ENCODE measurements at regions not wholly inside any gene's neighbourhood (a gene's known extent, or its start where the extent isn't known, plus 50 kb on each side); places are given as distances from the start of the nearest gene placed in this dataset.

DNA sequence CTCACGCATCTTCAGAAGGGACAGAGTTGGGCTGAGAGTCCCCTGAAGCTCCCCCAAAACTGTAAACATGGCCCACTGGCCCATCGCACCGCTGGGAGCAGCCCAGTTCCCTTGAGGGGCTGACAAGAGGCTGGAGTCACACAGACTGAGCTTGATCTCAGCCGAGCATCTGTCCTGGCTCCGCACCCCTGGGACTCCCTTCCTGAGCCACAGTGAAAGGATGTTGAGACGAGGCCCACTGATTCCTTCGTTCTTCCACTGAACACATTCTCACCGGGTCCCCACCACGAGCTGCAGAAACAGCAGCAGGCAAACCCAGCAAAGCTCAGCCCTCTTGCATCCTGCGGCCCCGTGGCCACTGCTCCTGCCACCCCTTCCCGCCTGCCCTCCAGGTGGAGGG is 145.9 kb upstream of the CIBAR2 start:
- no peak for DNase-seq

DNA sequence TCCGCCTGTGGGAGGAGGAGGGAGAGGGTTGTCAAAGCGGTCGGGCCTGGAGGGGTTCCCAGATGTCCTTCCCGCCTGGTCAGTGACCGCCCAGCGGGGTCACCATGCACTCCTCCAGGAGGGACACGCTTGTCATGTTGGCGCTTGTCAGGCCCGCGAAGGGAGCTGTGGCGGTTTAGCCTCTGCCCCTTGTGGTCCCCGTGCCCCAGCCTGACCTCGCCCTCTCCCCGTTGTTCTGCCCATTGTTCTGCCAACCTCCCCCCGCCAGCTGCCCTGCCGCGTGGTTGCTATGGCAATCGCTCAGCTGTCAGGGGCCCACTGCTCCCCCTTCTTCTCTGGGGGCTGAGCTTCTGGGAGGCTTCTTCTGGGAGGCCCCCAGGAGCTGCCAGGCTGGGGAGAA is 146.4 kb upstream of the CIBAR2 start:
- no peak for DNase-seq

DNA sequence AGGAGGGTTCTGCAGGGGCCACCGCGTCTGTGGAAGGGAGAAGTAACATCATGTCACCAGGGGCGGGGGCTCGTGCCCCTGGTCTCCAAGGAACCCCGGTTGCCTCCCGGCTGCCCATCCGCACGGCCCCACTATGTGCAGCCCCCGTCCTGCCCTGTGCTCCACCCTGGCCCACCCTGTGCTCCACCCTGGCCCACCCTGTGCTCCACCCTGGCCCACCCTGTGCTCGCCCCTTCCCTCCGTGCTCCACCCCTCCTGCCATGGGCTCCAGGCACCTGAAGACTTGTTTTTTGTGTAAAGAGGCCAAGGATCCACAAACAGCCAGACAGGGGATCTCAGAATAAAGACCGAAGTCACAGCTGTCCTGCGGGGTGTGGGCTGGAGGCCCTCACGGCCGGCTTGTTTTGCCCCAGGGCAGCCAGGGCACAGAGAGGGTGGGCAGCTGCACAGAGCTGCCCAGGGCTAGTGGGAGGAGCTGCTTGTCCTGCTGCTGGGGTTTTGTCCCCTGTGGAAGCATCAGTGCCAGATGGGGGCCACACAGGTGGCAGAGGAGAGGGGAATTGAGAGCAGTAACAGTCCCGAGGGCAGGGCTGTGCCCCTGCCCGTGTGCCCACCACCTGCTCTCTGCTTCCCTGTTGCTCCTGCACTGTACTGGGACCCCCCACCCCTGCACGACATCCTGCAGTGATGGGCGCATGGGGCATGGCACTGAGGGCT is 147.0 kb upstream of the CIBAR2 start:
- DNase-seq, result no peak

DNA sequence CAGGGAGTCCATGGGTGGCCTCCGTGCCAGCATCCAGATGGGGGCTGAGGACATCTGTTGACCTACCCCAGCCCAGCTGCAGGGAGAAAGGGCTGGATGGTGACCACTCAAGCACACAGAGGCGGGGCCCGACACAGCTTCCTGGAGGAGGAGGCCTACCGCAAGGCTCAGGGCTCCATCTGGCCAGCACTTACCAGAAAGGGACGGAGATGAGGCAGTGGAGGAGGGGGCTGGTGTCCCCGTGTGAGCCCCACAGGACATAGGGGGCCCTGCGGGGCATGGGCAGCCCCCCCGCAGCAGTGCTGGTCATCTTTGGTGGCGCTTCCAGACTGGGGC is 147.5 kb upstream of the CIBAR2 start:
- no peak for DNase-seq

DNA sequence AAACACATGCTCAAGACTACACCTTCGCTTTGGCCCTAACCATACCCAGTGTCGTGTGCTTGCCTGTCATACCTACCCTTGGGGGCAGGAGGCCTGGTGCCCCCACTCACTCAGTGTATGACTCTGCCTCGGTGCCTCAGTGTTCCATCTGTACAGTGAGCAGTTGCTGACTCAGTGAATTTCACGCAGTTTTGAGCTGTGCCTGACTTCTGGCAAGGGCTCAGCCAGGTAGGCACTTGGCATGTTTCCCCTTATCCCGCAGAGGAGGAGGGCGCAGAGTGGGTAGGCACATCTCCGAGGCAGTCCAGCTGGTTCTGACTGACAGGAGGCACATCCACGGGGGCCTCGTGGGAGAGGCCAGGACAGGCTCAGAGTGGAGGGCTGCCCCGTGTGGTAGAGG is 148.9 kb upstream of the CIBAR2 start:
- no peak for DNase-seq

DNA sequence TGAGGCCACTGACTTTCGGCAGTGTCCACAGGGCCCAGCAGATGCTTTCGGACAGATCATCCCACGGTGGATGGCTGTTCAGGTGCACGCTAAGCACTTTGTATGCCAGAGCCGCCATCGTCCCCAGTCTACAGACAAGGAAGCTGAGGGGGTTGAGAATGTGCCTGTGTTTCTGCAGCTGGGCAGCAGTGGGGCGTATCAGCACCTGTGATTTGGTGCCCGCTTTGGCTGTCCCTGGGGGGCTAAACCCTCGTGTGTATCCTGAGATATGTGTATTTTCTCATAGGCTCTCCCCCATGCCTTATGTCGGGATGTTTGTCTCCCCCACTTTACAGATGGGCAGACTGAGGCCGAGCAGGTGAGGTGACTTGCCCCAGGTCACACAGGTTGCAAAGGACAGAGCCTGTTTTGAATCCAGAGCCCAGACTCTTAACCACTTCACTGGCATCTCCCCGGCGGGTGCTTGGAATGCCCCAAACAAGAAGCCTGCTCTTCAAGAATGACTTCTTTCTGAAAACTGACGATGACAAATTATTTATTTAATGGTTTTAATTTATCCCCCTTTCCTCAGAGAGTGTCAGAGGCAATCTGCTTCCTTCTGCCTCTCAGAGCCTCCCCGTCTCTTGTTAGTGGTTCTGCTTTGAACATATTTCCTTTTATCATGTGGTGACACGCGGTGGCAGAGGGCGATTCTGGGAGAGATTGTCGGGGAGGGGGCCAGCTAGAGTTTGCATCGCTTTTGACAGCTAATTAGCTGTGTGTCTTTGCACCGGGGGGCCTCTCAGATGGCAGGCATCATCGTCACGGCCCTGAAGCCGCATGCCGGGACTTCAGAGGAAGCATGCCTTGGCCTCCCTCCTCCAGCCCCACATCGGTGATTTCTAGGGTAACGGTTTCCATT is 149.6 kb upstream of the CIBAR2 start:
- no peak for DNase-seq

DNA sequence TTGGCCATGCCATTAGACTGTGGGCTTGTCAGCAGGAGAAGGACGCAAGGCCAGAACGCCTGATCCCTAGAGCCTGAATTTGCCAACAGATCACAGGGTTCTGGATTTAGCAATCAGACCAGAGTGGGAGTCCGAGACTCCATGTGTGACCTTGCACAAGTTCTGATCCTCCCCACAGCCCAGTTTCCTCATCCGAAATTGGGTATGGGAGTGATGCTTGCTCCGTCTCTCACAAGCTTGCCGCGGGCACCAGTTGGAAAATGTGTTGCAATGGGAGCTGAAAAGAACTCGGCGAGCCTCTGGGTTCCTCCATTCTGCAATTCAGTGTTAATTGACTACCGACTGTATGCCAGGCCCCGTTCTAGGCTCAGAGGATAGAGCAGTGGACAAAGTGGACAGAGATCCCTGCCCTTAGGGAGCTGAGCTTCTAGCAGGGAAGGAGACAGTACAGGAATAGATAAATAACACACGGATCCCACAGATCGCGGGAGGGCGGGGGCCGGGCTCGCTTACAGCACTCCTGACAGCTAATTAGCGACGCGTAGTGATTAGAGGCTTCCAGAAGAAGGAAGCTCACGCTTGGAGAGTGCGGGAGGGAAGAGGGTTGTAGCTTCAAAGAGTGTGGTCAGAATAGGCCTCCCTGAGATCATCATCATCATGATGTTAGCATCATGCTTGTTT is 150.4 kb upstream of the CIBAR2 start:
- no peak for DNase-seq

DNA sequence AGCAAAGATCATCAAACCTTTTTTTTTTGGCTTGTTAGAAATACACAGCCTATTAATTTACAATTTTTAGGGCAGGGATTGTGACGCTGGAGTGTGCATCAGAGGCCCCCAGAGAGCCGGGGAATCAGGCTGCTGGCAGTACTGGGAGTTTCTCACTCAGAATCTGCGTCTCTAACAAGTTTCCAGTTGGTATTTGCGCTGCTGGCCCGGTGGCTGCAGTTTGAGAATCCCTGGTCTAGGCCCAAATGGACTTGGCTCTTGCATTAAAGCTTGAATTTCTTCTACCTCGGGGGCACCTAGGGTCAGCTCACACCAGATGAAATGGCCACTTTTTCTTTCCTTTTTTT is 150.9 kb upstream of the CIBAR2 start:
- no peak for DNase-seq

DNA sequence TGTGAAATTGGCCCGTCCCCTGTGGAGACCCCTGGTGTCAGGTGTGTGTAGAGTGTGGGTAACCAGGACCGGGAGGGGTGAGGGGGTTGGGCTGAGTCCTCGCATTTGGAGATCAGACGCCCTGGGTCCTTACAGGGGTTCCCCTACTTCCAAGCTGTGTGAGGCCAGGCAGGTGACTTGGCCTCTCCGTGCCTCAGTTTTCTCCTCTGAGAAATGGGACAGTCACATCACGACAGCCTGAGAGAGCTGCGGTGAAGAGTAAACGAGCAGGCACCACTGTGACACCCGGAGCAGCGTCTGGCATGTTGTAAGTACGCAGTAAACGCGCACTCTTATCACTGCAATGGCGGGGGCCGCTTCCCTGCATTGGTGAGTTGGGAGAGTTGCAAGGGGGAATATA is 152.5 kb upstream of the CIBAR2 start:
- DNase-seq, result no peak

DNA sequence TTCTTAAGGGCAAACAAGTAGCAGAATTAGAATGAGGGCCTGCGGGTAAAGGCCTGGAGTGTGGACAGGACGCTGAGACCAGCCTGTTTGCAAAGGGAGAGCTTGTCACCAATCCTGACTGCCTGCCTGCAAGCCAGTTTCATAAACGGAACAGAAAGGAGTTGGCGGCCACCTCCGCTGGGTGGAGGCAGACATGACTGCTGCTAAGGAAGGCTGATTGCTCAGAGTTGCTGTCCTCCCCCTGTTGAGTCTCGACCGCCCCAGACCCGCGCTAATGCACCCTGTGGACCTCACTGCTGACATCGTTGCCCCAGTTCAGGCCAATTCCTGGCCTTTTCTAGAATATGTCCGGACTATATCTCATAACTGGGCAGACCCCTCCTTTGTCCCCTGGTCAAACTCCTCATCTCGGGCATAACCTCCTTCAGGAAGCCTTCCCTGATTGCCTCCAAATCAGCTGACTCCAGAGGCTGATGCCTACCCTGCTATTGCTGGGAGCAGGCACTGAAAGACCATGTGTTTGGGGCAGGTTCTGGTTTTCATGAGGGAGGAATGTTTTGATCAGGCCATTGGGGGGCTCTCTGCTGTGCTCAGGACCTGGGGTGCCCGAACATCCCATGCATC is 153.0 kb upstream of the CIBAR2 start:
- DNase-seq, result no peak

DNA sequence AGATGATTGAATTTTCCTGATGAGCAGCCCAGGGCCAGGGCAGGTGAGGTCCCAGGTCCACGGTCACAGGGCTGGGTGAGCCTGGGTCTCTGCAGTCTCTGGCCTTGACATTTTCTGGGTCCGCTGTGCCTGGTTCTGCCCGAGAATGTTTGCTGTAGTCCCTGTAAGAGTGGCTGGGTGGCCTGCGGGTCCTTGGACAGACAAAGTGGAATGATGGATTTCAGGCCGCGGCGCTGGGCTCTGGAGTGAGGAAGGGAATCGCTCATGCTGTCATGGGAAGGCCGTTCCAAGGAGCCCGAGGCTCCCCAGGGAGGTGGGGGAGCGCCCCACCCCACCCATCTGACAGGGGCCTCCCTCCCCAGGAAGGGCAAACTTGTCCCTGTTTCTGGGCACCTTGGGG is 153.5 kb upstream of the CIBAR2 start:
- no peak for DNase-seq

DNA sequence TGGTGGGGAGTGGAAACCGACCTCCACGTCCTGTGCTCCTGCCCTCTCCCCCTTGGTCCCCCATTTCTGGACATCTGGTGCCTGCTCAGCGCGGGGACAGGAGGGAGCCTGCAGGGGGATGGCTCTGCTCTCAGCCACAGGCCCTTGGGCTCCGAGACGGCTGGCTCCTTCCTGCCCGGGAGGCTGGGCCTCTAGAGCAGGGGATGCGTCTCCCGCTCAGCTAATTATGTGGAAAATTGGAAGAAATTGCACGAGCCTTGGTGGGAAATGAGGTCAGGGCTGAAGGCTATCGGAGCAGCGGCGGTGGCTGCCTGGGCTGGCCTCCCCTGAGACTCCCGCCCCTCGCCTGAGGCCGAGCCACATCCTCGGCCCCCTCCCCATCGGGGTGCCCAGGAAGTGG is 154.6 kb upstream of the CIBAR2 start:
- DNase-seq, result no peak

DNA sequence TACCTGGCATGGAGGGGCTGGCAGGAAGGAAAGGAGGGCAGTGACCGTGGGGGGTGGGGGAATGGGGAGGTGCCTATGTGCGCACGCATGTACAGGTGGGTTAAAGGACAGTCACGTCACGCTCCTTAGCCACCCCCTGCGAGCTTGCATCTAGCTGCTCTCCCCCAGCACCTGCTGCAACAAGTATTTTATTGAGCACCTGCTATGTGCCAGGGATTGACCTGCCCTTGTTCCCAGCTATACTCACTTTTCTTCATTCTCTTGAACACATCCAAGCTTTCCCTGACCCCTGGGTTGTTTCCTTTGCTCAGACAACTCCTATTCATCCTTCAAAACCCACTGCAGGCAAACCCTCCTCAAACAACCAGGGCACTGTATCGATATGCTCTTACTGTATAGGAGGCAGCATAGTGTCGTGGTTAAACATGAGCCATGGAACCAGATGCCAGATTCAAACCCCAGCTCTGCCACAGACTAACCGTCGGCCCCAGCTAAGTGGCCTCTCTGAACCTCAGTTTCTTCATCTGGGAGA is 155.2 kb upstream of the CIBAR2 start:
- no peak for DNase-seq

DNA sequence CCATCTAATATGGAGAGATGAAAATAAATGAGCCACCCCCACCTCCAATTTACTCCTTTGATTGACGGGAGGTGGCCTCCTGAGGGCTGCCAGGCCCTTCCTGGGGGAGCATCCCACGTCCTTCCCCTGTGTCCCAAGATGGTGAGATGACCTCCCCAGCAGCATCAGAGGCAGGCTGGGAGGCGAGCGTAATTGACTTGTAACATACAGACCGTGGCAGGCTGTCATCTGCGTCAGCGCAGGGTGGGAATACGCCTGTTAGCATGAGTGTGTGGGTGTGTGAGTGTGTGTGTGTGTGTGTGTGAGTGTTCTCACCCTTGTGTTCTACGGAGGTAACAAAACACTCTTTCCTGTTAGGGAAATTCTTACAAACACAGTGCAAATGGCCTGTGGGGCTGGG is 156.9 kb upstream of the CIBAR2 start:
- no peak for DNase-seq

DNA sequence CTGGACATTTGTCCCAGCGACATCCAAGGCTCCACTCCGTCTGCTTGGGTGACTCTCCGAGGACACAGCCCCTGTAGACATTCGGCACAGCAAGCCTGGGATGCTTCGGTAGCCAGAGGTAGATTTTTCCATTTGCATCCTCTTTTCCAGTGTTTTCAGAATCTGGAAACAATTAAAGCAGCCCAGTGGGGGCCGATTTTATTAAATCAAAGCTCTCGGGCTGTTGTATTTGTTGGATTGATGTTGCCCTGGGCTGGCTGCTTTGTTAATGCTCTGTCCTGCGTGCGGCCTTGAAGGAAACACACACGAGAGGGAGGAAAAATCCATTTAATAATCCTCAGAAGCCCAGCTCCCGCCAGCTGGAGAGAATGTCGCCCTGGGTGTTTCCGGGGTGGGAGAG is 158.1 kb upstream of the CIBAR2 start:
- DNase-seq, result no peak

DNA sequence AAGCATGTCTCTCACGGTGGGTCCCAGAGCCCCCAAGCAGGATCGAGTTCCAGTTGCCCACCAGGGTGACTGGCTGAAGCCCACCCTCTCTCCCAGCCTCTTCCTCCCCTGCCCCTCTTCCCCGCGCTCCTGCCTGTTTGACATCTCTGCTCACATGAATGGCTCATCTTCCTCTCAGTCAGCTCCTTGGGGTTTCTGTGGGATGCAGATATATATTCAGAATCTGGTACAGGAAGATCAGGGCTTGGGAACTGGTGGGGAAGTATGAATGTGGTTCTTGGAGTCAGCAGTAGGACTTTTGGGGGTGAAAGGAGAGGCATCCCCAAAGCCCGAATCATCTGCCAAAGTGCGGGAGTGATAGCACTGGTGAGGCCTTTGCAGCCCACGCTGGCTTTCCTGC is 158.9 kb upstream of the CIBAR2 start:
- no peak for DNase-seq

DNA sequence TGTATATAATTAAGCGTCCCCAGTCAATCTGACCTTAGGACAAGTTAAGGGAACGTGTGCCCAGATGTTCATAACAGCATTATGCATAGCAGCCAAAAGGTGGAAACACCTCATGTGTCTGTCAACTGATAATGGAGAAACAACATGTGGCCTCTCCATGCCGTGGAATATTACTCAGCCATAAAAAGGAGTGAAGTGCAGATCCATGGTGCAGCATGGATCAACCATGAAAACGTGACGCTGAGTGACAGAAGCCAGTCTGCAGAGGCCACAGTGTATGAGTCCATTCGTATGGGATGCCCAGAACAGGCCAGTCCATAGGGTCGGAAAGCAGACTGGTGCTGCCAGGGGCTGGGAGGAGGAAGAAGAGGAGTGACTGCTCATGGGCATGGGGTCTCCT is 161.0 kb upstream of the CIBAR2 start:
- DNase-seq, result no peak

DNA sequence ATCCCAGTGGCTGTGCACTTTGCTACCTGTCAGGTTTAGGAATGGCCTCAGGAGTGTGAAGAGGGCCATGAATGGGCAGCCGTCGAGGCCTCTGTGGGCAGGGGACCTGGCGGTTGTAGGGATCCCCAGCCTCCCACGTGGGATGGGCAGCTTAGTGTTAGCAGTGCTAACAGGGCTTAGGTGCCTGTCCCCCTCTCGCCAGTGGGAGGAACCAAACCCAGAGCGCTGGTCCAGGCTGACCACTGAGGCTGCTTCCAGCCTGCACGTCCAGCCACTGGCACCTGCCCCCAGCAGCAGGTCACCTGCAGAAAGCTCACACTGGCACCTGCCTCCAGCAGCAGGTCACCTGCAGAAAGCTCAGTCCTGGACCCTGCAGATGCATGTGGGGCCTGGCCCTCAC is 162.2 kb upstream of the CIBAR2 start:
- no peak for DNase-seq

DNA sequence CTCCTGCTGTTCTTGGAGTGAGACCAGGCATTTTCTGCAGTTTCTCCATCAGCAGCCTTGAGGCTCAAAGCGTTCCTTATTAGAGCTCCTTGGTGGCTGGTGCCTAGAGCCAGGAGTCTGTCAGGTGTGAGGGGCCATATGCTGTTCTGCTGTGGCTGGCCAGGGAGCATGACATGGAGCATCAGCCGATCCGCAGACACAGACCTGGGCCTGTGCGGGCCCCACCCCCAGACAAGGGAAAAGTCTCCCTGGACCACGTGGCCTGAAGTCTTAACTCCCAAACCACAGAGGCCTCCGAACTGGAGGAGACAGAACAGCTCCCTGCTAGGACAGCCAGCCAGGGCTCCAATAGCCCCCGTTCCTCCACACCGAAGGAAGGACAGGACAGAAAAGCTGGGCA is 162.7 kb upstream of the CIBAR2 start:
- no peak for DNase-seq

DNA sequence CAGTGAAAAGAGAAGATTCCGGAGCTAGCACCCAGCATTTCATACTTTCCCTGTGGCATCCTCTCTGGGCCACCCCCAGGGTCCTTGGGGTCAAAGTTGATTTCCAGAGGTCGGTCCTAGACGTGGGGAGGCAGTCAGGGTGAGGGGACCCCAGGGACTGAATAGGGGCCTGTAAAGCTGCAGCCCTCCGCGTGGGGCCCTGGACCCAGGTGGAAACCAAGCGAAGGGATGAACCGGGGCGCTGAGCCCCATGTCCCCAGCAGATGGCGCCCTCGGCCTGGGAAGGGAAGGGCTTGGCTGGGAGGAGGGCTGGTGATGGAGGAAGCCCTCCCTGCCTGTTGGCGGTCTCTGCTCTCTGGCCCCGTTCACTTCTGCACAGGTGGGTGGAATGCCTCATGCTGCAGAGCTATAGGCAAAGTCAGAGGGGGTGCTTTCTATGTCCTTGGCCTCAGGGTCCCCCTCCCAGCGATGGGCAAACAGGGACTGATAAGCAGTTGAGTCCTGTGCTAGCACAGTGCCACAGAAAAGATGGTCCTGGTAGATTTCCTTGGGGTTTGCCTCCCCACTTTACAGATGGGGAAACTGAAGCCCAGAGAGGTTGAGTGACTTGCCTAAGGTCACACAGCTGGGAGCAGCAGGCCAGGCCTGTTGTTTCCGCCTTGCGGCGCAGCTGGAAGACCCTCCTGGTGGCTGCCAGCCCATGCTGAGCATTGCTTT is 163.4 kb upstream of the CIBAR2 start:
- DNase-seq, result peak; percentile 73

DNA sequence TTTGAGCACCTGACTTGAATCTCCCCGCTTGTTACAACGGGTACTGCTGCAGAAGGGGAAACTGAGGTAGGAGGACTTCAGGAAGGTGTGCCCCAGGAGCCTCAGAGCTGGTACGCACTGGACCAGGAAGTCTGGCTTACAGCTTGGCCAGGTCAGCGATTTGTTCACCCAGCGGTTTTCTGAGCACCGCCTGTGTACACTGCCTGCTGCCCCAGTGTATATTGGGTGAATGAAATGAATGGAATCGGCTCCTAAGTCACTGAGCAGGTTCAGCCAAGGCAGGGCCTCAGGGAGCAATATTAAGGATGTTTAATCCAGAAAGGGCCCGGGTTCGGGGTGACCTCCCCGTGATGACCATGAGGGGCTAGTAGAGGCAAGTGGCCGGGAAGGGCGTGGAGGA is 164.0 kb upstream of the CIBAR2 start:
- DNase-seq, result no peak

DNA sequence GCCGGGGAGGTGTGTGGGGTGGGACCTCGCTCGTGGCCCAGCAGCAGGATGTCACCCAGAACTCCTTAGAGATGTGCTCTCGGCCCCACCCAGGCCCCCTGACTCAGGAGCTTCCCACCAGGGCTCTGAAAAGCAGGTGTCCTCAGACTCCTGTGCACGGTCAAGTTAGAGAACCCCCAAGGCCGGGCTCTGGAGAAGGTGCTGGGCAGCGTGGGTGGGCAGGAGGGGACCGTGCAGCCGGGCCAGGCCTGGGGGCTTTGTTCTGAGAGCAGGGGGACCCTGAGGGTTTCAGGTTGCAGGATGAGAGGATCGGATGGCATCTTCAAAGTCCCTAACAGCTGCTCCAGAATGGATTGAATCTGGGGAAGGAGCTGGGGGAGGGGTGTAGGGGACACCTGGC is 164.4 kb upstream of the CIBAR2 start:
- no peak for DNase-seq

DNA sequence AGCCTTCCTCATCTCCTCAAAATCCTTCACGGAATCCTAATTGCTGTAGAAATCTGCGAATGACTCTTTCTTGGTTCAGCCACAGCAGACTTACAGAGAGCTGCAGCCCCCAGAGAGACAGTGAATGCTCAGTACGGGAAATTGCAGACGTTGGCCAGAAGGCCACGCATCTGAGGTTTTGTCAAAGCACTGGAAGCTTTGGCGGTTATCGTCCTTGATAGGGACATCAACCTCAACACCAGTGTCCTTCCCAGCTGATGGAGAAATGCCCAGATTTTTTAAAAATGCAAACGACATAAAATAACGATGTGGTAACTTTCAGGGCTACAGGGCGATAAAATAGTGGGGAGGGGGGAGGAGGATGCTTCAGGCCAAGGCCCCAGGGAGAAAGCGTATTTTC is 166.6 kb upstream of the CIBAR2 start:
- no peak for DNase-seq
